IMR-90 (cell line): ENCODE measurements at regions not wholly inside any gene's neighbourhood (a gene's known extent, or its start where the extent isn't known, plus 50 kb on each side); places are given as distances from the start of the nearest gene placed in this dataset.

ENCODE experiments used
- ATAC-seq: fragments of 200-7000 bp; cut with Tn5 transposase; 2 replicates; pipeline ENCODE4 v1.9.1; 2020; ENCODE audit warnings: low read depth, mild to moderate bottlenecking, moderate library complexity
- BruUV-seq: library from RNA; stranded (reverse); fragments of 400-500 nt; replicated peaks from 2 replicates; lab custom pipeline; 2021; lab: Mats Ljungman, UMichigan
- CTCF ChIA-PET: fragments of 300-600 bp; formaldehyde crosslinking; extraction: SDS; loops from one replicate; lab custom pipeline; 2021; ENCODE audit warnings: antibody characterized with exemption; lab: Yijun Ruan, JAX
- POLR2A ChIA-PET: fragments of 300-600 bp; sonication (Branson Sonifier 250); formaldehyde crosslinking; loops from one replicate; lab custom pipeline; 2022; ENCODE audit warnings: antibody characterized with exemption; ENCODE audit not compliant: unreplicated experiment; lab: Charles Lee
- DNase-seq: peaks from one replicate; pipeline ENCODE4 v3.0.0; 2013
- H2AFZ ChIP-seq: replicated peaks from 2 replicates; pipeline ENCODE3; 2013; ENCODE audit warnings: low read length, mild to moderate bottlenecking; ENCODE audit not compliant: poor library complexity
- H2AK5ac ChIP-seq: 2 replicates; pipeline ENCODE4 v1.6.1; 2013; ENCODE audit warnings: low read depth, low read length, inconsistent platforms
- H2AK9ac ChIP-seq: replicated peaks from 2 replicates; pipeline ENCODE3; 2013; ENCODE audit warnings: mild to moderate bottlenecking, low read depth, low read length, moderate library complexity; ENCODE audit not compliant: poor library complexity
- H2BK120ac ChIP-seq: 2 replicates; pipeline ENCODE4 v1.6.1; 2013; ENCODE audit warnings: low read depth, low read length, inconsistent platforms
- H2BK15ac ChIP-seq: 3 replicates; pipeline ENCODE4 v1.6.1; 2013; ENCODE audit warnings: low read depth, low read length, inconsistent platforms
- H2BK20ac ChIP-seq: 2 replicates; pipeline ENCODE4 v1.6.1; 2013; ENCODE audit warnings: low read depth, mild to moderate bottlenecking, inconsistent platforms, low read length, moderate library complexity
- H2BK5ac ChIP-seq: 2 replicates; pipeline ENCODE4 v1.6.1; 2013; ENCODE audit warnings: mild to moderate bottlenecking, low read depth, low read length, inconsistent platforms; ENCODE audit not compliant: poor library complexity, severe bottlenecking
- H3K14ac ChIP-seq: replicated peaks from 2 replicates; pipeline ENCODE4 v1.6.1; 2013; ENCODE audit warnings: low read depth, low read length, inconsistent platforms
- H3K18ac ChIP-seq: 2 replicates; pipeline ENCODE4 v1.6.1; 2013; ENCODE audit warnings: low read depth, low read length, control low read depth
- H3K23ac ChIP-seq: 2 replicates; pipeline ENCODE4 v1.6.1; 2013; ENCODE audit warnings: low read depth, low read length, inconsistent platforms
- H3K27ac ChIP-seq: 2 replicates; pipeline ENCODE4 v1.5.1; 2013; ENCODE audit warnings: mild to moderate bottlenecking, control low read depth, low read length; ENCODE audit not compliant: insufficient read depth
- H3K27me3 ChIP-seq: 2 replicates; pipeline ENCODE4 v1.6.1; 2013; ENCODE audit warnings: low read length; ENCODE audit not compliant: control insufficient read depth, insufficient read depth
- H3K36me3 ChIP-seq: 2 replicates; pipeline ENCODE4 v1.6.1; 2013; ENCODE audit warnings: low read length, mixed read lengths; ENCODE audit not compliant: control insufficient read depth, insufficient read depth
- H3K4ac ChIP-seq: 2 replicates; pipeline ENCODE4 v1.6.1; 2013; ENCODE audit warnings: low read depth, low read length, inconsistent platforms
- H3K4me1 ChIP-seq: 2 replicates; pipeline ENCODE4 v1.6.1; 2013; ENCODE audit warnings: low read length, mixed read lengths; ENCODE audit not compliant: control insufficient read depth, insufficient read depth
- H3K4me2 ChIP-seq: 2 replicates; pipeline ENCODE4 v1.6.1; 2013; ENCODE audit warnings: low read depth, mild to moderate bottlenecking, control low read depth, low read length, moderate library complexity
- H3K4me3 ChIP-seq: 2 replicates; pipeline ENCODE4 v1.5.1; 2013; ENCODE audit warnings: low read depth, mild to moderate bottlenecking, control low read depth, low read length, moderate library complexity; ENCODE audit not compliant: insufficient read depth
- H3K56ac ChIP-seq: 2 replicates; pipeline ENCODE4 v1.6.1; 2013; ENCODE audit warnings: low read length, inconsistent platforms; ENCODE audit not compliant: insufficient read depth; ENCODE audit errors: extremely low read depth
- H3K79me1 ChIP-seq, 2 experiments: 2 replicates each; pipeline ENCODE4 v1.6.1; 2013; ENCODE audit warnings: low read length in 2 of 2, inconsistent platforms in 1 of 2, low read depth in 1 of 2
- H3K9ac ChIP-seq: 2 replicates; pipeline ENCODE4 v1.6.1; 2013; ENCODE audit warnings: low read depth, low read length, control low read depth
- H3K9me1 ChIP-seq: 2 replicates; pipeline ENCODE4 v1.6.1; 2013; ENCODE audit warnings: low read length, inconsistent platforms; ENCODE audit not compliant: insufficient read depth
- H3K9me3 ChIP-seq: 2 replicates; pipeline ENCODE4 v1.6.1; 2013; ENCODE audit warnings: low read length; ENCODE audit not compliant: control insufficient read depth, insufficient read depth
- H4K20me1 ChIP-seq: 2 replicates; pipeline ENCODE4 v1.6.1; 2013; ENCODE audit warnings: low read length, inconsistent platforms; ENCODE audit not compliant: insufficient read depth
- H4K5ac ChIP-seq: 2 replicates; pipeline ENCODE4 v1.6.1; 2013; ENCODE audit warnings: mild to moderate bottlenecking, low read depth, low read length, control low read depth
- H4K8ac ChIP-seq, 2 experiments: 2 replicates each; pipeline ENCODE4 v1.6.1; 2013; ENCODE audit warnings: low read depth in 2 of 2, low read length in 2 of 2, control low read depth in 1 of 2, inconsistent platforms in 1 of 2
- H4K91ac ChIP-seq: 2 replicates; pipeline ENCODE4 v1.6.1; 2013; ENCODE audit warnings: low read depth, low read length, inconsistent platforms; ENCODE audit not compliant: insufficient read depth
- CHD1 ChIP-seq: IDR thresholded peaks from 2 replicates; pipeline ENCODE4 v1.6.1; 2012; ENCODE audit warnings: low read depth, low read length, improper control_type of control experiment
- MXI1 ChIP-seq: IDR thresholded peaks from 2 replicates; pipeline ENCODE4 v1.6.1; 2012; ENCODE audit warnings: low read depth, mild to moderate bottlenecking, low read length, moderate library complexity, borderline replicate concordance
- WGBS, 2 experiments: methylation state at CpG; one replicate each; pipeline versions ENCODE4 v1.1.5 to v1.1.7; 2013; ENCODE audit warnings: missing lambda C conversion rate in 2 of 2; ENCODE audit not compliant: insufficient read length in 1 of 2; ENCODE audit errors: extremely low coverage in 2 of 2; 5-methylcytosine and 5-hydroxymethylcytosine counted together
- dilution Hi-C: fragments of 300-500 bp; cut with HindIII; formaldehyde crosslinking; loops from one replicate; pipeline ENCODE4 v1.14.3; 2018; ENCODE audit warnings: low sequenced_read_pairs; ENCODE audit not compliant: unreplicated experiment
- in situ Hi-C: fragments of 300-500 bp; cut with MboI; formaldehyde crosslinking; loops from 3 replicates; pipeline ENCODE4 v1.14.3; 2019; ENCODE audit warnings: low sequenced_read_pairs, inconsistent platforms, mixed read lengths
- intact Hi-C: fragments of 100-400 bp; cut with micrococcal nuclease; formaldehyde crosslinking; loops from 2 replicates; pipeline ENCODE4 v1.10.0; 2022

GRCh38 chr16:59320657-59321056 is 586.5 kb upstream of the GOT2 start:
- no peak overlapping the region for H3K4me2 ChIP-seq
- no peak overlapping the region for H3K4ac ChIP-seq
- H3K9ac ChIP-seq: no peak overlapping the region
- WGBS, 2 experiments: no CpG with 5 or more reads among the region's 1 CpG
- no peak overlapping the region for H4K91ac ChIP-seq
- no peaks in the 10 kb centered on the region for H3K36me3 ChIP-seq
- no peaks in the 10 kb centered on the region for H3K9me3 ChIP-seq
- POLR2A ChIA-PET: no interaction called here
- H3K4me1 ChIP-seq: no peaks in the 10 kb centered on the region
- TF ChIP-seq MXI1 (no peak), CHD1 (no peak)
- H4K8ac ChIP-seq: no peak overlapping the region
- no peak overlapping the region for H3K4me3 ChIP-seq
- CTCF ChIA-PET: no interaction called here
- no peak overlapping the region for H3K56ac ChIP-seq
- H2AK9ac ChIP-seq: no peak overlapping the region
- no peak overlapping the region for H2AK5ac ChIP-seq
- no TSS peak for BruUV-seq
- H4K20me1 ChIP-seq: no peaks in the 10 kb centered on the region
- ATAC-seq (no peak), DNase-seq (no peak)
- no peaks in the 10 kb centered on the region for H3K9me1 ChIP-seq
- intact Hi-C loops (no loop called here), dilution Hi-C loops (no loop called here), in situ Hi-C loops (no loop called here)
- H3K27me3 ChIP-seq: no peaks in the 10 kb centered on the region
- H2BK15ac ChIP-seq: no peak overlapping the region
- no peak overlapping the region for H2BK20ac ChIP-seq
- no peak overlapping the region for H2BK120ac ChIP-seq
- H2BK5ac ChIP-seq: no peak overlapping the region
- H3K18ac ChIP-seq: no peak overlapping the region
- H4K5ac ChIP-seq: no peak overlapping the region
- H3K79me1 ChIP-seq: no peaks in the 10 kb centered on the region
- no peak overlapping the region for H3K27ac ChIP-seq
- H3K23ac ChIP-seq: no peak overlapping the region
- no peak overlapping the region for H3K14ac ChIP-seq
- no peak overlapping the region for H2AFZ ChIP-seq
